ENCODE measurements at regions not wholly inside any gene's neighbourhood (a gene's known extent, or its start where the extent isn't known, plus 50 kb on each side); places are given as distances from the start of the nearest gene placed in this dataset.
A peak's percentile ranks its signal among the peaks of the same experiment; 100 is the strongest.

DNA sequence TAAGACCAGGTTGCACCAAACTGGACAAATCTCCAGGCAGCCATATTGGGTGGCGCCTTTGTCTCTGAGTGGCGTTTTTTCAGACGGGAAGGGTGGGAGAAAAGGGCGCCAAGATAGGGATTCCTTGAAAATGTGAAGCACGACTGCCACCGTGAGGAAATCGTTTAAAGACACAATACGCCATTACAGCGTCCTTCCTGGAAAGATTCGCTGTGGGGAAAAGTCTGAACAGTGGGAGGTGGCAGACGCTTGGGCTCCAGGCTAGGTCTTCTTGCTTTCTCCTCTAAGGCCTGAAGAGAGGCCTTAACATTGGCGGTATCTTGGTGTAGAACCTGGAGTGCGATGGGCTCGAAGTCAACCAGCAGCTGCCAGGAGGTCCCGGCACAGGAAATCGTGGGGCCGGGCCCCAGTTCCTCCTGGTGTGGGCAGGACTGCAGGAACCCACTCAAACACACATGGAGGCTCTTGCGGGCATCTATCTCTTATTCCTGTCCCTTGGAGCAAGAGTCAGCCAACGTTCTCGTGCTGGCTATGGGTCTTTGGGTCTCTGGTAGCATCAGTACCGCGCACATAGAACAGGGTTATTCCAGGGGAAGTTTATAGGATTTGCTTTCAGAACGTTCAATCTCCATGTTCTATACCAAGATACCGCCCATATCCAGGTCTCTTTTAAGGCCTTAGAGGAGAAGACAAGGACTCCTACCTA is 208.8 kb downstream of the OR13H1 start:
- FAIRE-seq (no peak), DNase-seq (ENCODE audit: insufficient read length, low spot score) (no peak)
- TF ChIP-seq POU2F2 (IDR thresholded peaks at IDR 0.05; ENCODE audit: low read depth, low read length) (no peak), PAX5 (IDR thresholded peaks at IDR 0.05; ENCODE audit: insufficient read depth, low read length, severe bottlenecking) (no peak), TAF1 (IDR thresholded peaks at IDR 0.05; ENCODE audit: low read depth, low read length) (no peak), POLR2A (IDR thresholded peaks at IDR 0.05; ENCODE audit: low read depth, low read length) (no peak), SPI1 (IDR thresholded peaks at IDR 0.05; ENCODE audit: low read depth, low read length) (no peak), POLR2AphosphoS5 (IDR thresholded peaks at IDR 0.05; ENCODE audit: low read depth, low read length) (no peak)

DNA sequence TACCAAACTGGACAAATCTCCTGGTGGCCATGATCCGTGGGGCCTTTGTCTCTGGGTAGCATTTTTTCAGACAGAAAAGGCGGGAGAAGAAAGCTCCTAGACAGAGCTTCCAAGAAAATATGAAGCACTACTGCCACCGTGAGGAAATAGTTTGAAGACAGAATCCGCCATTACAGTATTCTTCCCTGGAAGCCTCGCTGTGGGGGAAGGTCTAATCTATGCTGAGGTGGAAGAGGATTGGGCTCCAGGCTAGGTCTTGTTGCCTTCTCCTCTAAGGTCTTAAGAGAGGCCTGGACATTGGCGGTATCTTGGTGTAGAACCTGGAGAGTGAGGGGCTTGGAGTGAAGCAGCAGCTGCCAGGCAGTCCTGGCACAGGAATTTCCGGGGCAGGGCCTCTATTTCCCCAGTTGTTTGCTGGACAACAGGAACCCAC is 218.9 kb downstream of the OR13H1 start:
- no peak for DNase-seq (ENCODE audit: insufficient read length, low spot score)
- TF ChIP-seq TAF1 (IDR thresholded peaks at IDR 0.05; ENCODE audit: low read depth, low read length) (no peak), POLR2AphosphoS5 (IDR thresholded peaks at IDR 0.05; ENCODE audit: low read depth, low read length) (no peak), POU2F2 (IDR thresholded peaks at IDR 0.05; ENCODE audit: low read depth, low read length) (no peak), SPI1 (IDR thresholded peaks at IDR 0.05; ENCODE audit: low read depth, low read length) (no peak), POLR2A (IDR thresholded peaks at IDR 0.05; ENCODE audit: low read depth, low read length) (no peak), PAX5 (IDR thresholded peaks at IDR 0.05; ENCODE audit: insufficient read depth, low read length, severe bottlenecking) (no peak)
- FAIRE-seq: no peak

DNA sequence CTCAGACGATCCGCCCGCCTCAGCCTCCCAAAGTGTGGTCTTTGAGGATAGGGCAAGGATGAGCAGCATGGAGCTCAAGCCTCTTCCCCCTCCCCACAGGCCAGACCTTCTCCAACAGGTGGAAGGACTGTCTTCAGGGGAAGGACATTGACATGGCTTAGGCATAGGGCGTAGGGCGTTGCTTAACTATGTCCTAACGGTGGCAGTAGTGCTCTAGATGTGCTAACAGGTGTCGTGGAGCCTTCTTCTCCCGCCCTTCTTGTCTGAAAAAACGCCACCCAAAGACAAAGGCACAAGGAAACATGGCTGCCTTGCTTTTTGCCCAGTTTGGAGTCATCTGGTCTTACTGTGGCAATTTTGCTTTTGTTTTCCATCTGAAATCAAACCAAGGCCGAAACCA is 219.8 kb downstream of the OR13H1 start:
- FAIRE-seq: no peak
- TF ChIP-seq POU2F2 (IDR thresholded peaks at IDR 0.05; ENCODE audit: low read depth, low read length) (no peak), POLR2A (IDR thresholded peaks at IDR 0.05; ENCODE audit: low read depth, low read length) (no peak), TAF1 (IDR thresholded peaks at IDR 0.05; ENCODE audit: low read depth, low read length) (no peak), PAX5 (IDR thresholded peaks at IDR 0.05; ENCODE audit: insufficient read depth, low read length, severe bottlenecking) (no peak), SPI1 (IDR thresholded peaks at IDR 0.05; ENCODE audit: low read depth, low read length) (no peak), POLR2AphosphoS5 (IDR thresholded peaks at IDR 0.05; ENCODE audit: low read depth, low read length) (no peak)
- DNase-seq (ENCODE audit: insufficient read length, low spot score): no peak

DNA sequence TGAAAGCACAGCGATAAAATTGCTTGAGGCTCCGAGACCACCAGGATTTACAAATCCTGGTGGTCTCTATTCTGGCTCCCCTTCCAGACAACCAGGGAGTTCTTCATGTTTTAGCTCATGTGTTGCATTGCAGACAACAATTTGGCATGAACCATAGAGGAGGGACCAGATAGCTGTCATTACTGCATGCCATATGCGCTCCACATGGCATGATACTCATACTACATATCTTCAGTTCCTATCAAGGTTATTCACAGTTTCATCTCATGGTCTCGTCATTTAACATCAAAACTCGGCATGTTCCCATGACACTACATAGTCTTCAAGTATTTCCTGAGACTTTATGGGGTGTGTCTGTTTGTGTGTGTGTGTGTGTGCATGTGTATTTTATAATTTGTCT is 220.3 kb downstream of the OR13H1 start:
- FAIRE-seq: peak; percentile 52
- no peak for DNase-seq (ENCODE audit: insufficient read length, low spot score)
- no peak for TF ChIP-seq SPI1 (IDR thresholded peaks at IDR 0.05; ENCODE audit: low read depth, low read length)
- no peak for TF ChIP-seq POLR2A (IDR thresholded peaks at IDR 0.05; ENCODE audit: low read depth, low read length)
- TF ChIP-seq POLR2AphosphoS5 (IDR thresholded peaks at IDR 0.05; ENCODE audit: low read depth, low read length): no peak
- TF ChIP-seq PAX5 (IDR thresholded peaks at IDR 0.05; ENCODE audit: insufficient read depth, low read length, severe bottlenecking): no peak
- no peak for TF ChIP-seq TAF1 (IDR thresholded peaks at IDR 0.05; ENCODE audit: low read depth, low read length)
- TF ChIP-seq POU2F2 (IDR thresholded peaks at IDR 0.05; ENCODE audit: low read depth, low read length): no peak

DNA sequence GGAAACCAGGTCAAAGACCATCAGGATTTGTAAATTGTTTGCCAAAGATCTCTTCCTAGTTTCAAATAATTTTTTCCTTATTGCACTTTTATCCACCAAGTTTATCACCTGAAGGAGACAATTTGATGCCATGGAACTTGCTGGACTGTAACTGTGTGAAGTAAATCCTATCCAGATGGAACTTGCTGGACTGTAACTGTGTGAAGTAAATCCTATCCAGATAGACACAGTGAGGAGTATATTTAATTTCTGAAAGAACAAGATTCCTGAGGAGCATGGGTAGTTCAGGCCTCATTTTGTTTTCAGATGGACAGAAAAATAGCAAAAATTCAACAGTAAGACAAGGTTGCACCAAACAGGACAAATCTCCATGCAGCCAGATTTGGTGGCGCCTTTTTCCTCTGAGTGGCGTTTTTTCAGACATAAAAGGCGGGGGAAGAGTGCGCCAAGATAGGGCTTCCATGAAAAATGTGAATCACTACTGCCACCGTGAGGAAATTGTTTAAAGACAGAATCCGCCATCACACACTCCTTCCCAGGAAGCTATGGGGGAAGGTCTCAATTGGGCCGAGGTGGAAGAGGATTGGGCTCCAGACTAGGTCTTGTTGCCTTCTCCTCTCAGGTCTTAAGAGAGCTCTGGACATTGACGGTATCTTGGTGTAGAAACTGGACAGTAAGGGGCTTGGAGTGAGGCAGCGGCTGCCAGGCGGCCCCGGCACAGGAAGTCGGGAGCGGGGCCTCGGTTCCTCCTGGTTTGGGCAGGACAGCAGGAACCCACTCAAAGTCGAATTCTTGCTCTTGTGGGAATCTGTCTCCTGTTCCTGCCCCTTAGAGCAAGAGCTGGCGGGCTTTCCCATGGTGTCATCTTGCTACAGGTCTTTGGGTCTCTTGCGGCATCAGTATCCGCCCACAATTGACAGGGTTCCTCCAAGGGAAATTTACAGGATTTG is 234.7 kb downstream of the OR13H1 start:
- no peak for DNase-seq (ENCODE audit: insufficient read length, low spot score)
- no peak for FAIRE-seq
- TF ChIP-seq POLR2AphosphoS5 (IDR thresholded peaks at IDR 0.05; ENCODE audit: low read depth, low read length): no peak
- TF ChIP-seq TAF1 (IDR thresholded peaks at IDR 0.05; ENCODE audit: low read depth, low read length): no peak
- no peak for TF ChIP-seq POLR2A (IDR thresholded peaks at IDR 0.05; ENCODE audit: low read depth, low read length)
- TF ChIP-seq SPI1 (IDR thresholded peaks at IDR 0.05; ENCODE audit: low read depth, low read length): no peak
- TF ChIP-seq PAX5 (IDR thresholded peaks at IDR 0.05; ENCODE audit: insufficient read depth, low read length, severe bottlenecking): no peak

DNA sequence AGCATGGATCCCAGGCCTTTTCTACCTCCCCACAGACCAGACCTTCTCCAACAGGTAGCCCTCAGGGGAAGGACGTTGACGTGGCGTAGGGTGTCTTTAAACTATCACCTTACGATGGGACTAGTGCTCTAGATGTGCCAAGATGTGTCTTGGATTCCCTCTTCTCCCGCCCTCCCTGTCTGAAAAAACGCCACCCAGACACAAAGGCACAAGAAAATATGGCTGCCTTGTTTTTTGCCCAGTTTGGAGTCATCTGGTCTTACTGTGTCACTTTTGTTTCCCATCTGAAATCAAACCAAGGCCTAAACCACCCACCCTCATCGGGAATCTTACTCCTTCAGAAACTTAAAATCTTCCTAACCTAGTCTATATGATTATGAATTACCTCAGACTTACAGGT is 235.4 kb downstream of the OR13H1 start:
- DNase-seq (ENCODE audit: insufficient read length, low spot score): no peak
- TF ChIP-seq PAX5 (IDR thresholded peaks at IDR 0.05; ENCODE audit: insufficient read depth, low read length, severe bottlenecking) (no peak), POLR2AphosphoS5 (IDR thresholded peaks at IDR 0.05; ENCODE audit: low read depth, low read length) (no peak), POU2F2 (IDR thresholded peaks at IDR 0.05; ENCODE audit: low read depth, low read length) (no peak), SPI1 (IDR thresholded peaks at IDR 0.05; ENCODE audit: low read depth, low read length) (no peak), TAF1 (IDR thresholded peaks at IDR 0.05; ENCODE audit: low read depth, low read length) (no peak), POLR2A (IDR thresholded peaks at IDR 0.05; ENCODE audit: low read depth, low read length) (no peak)
- no peak for FAIRE-seq

DNA sequence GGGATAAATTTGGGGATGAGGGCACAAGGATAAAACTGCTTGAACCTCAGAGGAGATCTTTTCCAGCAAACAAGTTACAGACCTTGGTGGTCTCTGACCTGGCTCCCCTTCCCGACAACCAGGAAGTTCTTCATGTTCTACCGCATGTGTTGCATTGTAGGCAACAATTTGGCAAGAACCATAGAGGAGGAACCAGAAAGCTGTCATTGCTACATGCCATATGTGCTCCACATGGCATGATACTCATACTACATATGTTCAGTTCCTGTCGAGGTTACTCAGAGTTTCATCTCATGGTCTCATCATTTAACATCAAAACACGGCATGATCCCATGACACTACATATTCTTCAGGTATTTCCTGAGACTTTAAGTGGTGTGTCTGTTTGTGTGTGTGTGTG is 235.9 kb downstream of the OR13H1 start:
- no peak for TF ChIP-seq TAF1 (IDR thresholded peaks at IDR 0.05; ENCODE audit: low read depth, low read length)
- TF ChIP-seq POU2F2 (IDR thresholded peaks at IDR 0.05; ENCODE audit: low read depth, low read length): no peak
- TF ChIP-seq PAX5 (IDR thresholded peaks at IDR 0.05; ENCODE audit: insufficient read depth, low read length, severe bottlenecking): no peak
- TF ChIP-seq POLR2A (IDR thresholded peaks at IDR 0.05; ENCODE audit: low read depth, low read length): no peak
- TF ChIP-seq SPI1 (IDR thresholded peaks at IDR 0.05; ENCODE audit: low read depth, low read length): no peak
- TF ChIP-seq POLR2AphosphoS5 (IDR thresholded peaks at IDR 0.05; ENCODE audit: low read depth, low read length): no peak
- FAIRE-seq (no peak), DNase-seq (ENCODE audit: insufficient read length, low spot score) (no peak)

DNA sequence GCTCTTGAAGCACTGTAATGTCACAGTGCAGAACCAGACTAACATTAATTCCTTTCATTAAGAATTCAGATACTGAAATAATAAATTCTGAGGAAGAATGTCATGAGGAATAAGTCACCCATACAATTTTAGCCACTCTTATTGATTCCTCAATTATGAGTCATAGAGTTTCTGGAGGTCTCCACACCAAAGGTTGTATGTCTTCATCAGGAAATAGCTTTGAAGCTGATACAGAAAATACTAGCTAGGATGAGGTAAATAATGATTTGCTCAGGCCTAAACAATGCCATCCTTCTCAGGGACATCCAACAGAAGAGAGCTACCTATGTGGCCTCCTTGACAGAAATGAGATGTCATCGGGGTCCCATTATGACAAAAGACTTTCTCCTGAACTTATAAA is 238.8 kb downstream of the OR13H1 start:
- TF ChIP-seq POLR2AphosphoS5 (IDR thresholded peaks at IDR 0.05; ENCODE audit: low read depth, low read length) (no peak), POU2F2 (IDR thresholded peaks at IDR 0.05; ENCODE audit: low read depth, low read length) (no peak), SPI1 (IDR thresholded peaks at IDR 0.05; ENCODE audit: low read depth, low read length) (no peak), POLR2A (IDR thresholded peaks at IDR 0.05; ENCODE audit: low read depth, low read length) (no peak), PAX5 (IDR thresholded peaks at IDR 0.05; ENCODE audit: insufficient read depth, low read length, severe bottlenecking) (no peak), TAF1 (IDR thresholded peaks at IDR 0.05; ENCODE audit: low read depth, low read length) (no peak)
- DNase-seq (ENCODE audit: insufficient read length, low spot score): no peak
- no peak for FAIRE-seq
